ENCODE measurements at regions not wholly inside any gene's neighbourhood (a gene's known extent, or its start where the extent isn't known, plus 50 kb on each side); places are given as distances from the start of the nearest gene placed in this dataset.

DNA sequence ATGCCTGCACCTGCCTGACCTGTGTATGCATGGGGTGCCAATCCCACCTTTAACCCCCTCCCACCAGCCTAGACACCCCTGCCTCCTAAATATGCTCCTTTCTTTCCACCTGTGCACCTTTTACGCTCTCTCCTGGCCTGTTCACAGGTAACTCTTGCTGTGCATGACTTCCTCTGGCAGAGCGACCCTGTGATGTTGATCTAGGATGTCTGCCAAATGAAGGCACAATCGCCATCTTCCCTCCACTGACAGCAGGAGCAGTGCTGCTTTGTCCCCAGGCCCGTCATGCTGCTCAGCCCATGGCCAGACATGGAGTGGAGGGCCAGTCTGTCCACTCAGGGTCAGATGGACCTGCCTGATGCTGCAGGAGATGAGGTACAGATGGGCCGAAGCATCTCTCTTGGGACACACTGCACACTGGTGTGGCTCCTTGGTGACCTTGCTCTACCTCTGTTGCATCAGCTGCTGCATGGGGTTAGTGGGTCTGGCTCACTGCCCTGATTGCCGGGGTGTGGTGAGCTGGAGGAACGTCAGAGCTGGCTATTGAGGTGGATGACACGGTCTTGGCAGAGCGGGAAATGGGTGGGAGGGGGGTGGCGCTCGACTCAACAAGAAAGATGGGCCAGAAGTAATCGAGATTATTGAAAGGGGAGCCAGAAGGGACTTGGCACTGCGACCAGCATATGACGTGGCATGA is 101.7 kb upstream of the PITX1 start:
- Histone ChIP-seq H3K9me3 (no peaks in the 10 kb centered on the region), H3K27me3 (no peaks in the 10 kb centered on the region), H3K4me3 (no peak overlapping the region), H3K27ac (no peak overlapping the region), H3K36me3 (no peaks in the 10 kb centered on the region), H3K4me1 (no peaks in the 10 kb centered on the region)
- intact Hi-C loops (cut with DNase I; ENCODE audit: low total_unique reads), result no loop called here
- no peak for TF ChIP-seq POLR2A (IDR thresholded peaks at IDR 0.05)
- no peak for TF ChIP-seq POLR2AphosphoS5 (IDR thresholded peaks at IDR 0.05)
- TF ChIP-seq CTCF (IDR thresholded peaks at IDR 0.05), result no peak
- DNase-seq (ENCODE audit: low spot score in 2 of 2), result no peak

- H3K9me3 ChIP-seq, result no peaks in the 10 kb centered on the region
- intact Hi-C loops (cut with DNase I; ENCODE audit: low total_unique reads), result no loop called here
- H3K4me1 ChIP-seq, result no peaks in the 10 kb centered on the region
- H3K4me3 ChIP-seq, result no peak overlapping the region
- no peaks in the 10 kb centered on the region for H3K36me3 ChIP-seq
- TF ChIP-seq POLR2A (IDR thresholded peaks at IDR 0.05), result no peak
- TF ChIP-seq CTCF (IDR thresholded peaks at IDR 0.05), result no peak
- no peak for TF ChIP-seq POLR2AphosphoS5 (IDR thresholded peaks at IDR 0.05)
- no peaks in the 10 kb centered on the region for H3K27me3 ChIP-seq
- no peak for DNase-seq (ENCODE audit: low spot score in 2 of 2)
- H3K27ac ChIP-seq, result no peak overlapping the region
Measured at GRCh38 chr5:135134691-135135381, 100.8 kb upstream of the PITX1 start.

DNA sequence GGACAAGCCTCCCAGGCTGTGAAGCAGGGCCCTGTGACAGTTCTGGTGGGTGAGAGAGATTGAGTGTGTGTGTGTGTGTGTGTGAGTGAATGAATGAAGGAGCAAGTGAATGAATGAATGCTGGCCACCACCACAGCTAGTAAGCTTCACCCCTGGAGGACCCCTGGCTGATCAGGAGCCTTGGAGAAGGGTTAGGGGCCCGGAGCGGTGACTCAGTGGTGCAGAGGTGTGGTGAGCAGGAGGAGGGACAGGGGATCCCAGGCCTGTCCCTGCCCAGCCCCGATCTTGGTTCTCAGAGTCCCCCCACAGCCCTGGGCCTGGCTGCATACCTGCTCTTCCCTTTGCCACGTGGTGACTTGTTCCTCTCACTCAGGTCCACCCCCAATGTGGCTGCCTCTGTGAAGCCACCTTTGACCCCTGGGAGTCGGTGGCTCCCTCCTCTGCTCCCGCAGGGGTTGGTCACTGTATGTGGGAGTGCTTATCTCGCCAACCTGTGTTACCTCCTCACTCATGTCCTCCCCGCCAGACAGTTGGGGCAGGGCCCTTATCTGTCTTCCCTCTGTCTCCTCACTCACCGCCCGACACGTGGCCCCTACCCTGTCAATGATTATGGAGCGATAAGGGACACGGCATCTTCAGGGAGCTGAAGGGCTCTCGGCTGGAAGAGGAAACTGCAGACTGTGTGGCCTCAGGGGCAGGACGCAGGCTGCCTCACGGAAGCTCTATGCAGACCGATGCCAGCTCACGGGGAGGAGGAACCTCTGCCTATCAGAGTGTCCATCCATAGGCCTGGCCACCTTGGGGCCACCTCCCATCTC is 99.9 kb upstream of the PITX1 start:
- H3K36me3 ChIP-seq, result no peaks in the 10 kb centered on the region
- no peak overlapping the region for H3K27ac ChIP-seq
- H3K27me3 ChIP-seq, result no peaks in the 10 kb centered on the region
- intact Hi-C loops (cut with DNase I; ENCODE audit: low total_unique reads), result no loop called here
- no peak for DNase-seq (ENCODE audit: low spot score in 2 of 2)
- no peaks in the 10 kb centered on the region for H3K4me1 ChIP-seq
- TF ChIP-seq POLR2A (IDR thresholded peaks at IDR 0.05) (no peak), POLR2AphosphoS5 (IDR thresholded peaks at IDR 0.05) (no peak)
- H3K4me3 ChIP-seq, result no peak overlapping the region
- no peaks in the 10 kb centered on the region for H3K9me3 ChIP-seq

DNA sequence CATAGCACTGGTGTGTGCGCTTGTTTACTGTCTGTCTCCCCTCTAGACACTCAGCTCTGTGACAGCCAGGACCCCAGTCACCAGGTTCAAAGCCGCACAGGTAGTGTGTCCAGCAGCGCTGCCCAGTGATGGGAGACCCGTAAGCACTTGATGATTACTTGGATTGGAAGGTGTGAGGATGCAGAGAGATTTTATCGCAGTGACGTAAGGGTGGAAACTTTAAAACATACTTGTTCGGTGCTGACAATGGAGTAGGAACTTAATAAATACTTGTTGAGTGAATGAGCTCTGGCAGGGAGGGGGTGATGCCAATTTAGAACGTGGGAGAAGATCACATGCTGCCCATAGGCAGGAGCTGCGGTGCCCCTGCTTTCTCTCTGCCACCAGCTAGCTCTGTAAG is 99.2 kb upstream of the PITX1 start:
- no peak overlapping the region for H3K27ac ChIP-seq
- TF ChIP-seq POLR2AphosphoS5 (IDR thresholded peaks at IDR 0.05), result no peak
- TF ChIP-seq CTCF (IDR thresholded peaks at IDR 0.05), result no peak
- TF ChIP-seq POLR2A (IDR thresholded peaks at IDR 0.05), result no peak
- no peaks in the 10 kb centered on the region for H3K4me1 ChIP-seq

GRCh38 chr5:135131801-135132680 is 98.0 kb upstream of the PITX1 start:
- Histone ChIP-seq H3K4me3 (no peak overlapping the region), H3K36me3 (no peaks in the 10 kb centered on the region), H3K27ac (no peak overlapping the region), H3K9me3 (no peaks in the 10 kb centered on the region), H3K27me3 (no peaks in the 10 kb centered on the region), H3K4me1 (no peaks in the 10 kb centered on the region)
- TF ChIP-seq POLR2A (IDR thresholded peaks at IDR 0.05) (no peak), POLR2AphosphoS5 (IDR thresholded peaks at IDR 0.05) (no peak), CTCF (IDR thresholded peaks at IDR 0.05) (no peak)
- no peak for DNase-seq (ENCODE audit: low spot score in 2 of 2)
- intact Hi-C loops (cut with DNase I; ENCODE audit: low total_unique reads), result no loop called here

More for the DNA sequence above, 99.2 kb upstream of the PITX1 start:
- no peak for DNase-seq (ENCODE audit: low spot score in 2 of 2)
- Histone ChIP-seq H3K9me3 (no peaks in the 10 kb centered on the region), H3K4me3 (no peak overlapping the region), H3K27me3 (no peaks in the 10 kb centered on the region), H3K36me3 (no peaks in the 10 kb centered on the region)
- intact Hi-C loops (cut with DNase I; ENCODE audit: low total_unique reads), result no loop called here

All from breast epithelium (tissue), 4 donors.